ENCODE measurements at regions not wholly inside any gene's neighbourhood (a gene's known extent, or its start where the extent isn't known, plus 50 kb on each side); places are given as distances from the start of the nearest gene placed in this dataset.
"Not testable (repeated sequence)": the region's sequence is repeated elsewhere in the genome, so short reads cannot be mapped to it uniquely, and the experiment has no call there.

DNA sequence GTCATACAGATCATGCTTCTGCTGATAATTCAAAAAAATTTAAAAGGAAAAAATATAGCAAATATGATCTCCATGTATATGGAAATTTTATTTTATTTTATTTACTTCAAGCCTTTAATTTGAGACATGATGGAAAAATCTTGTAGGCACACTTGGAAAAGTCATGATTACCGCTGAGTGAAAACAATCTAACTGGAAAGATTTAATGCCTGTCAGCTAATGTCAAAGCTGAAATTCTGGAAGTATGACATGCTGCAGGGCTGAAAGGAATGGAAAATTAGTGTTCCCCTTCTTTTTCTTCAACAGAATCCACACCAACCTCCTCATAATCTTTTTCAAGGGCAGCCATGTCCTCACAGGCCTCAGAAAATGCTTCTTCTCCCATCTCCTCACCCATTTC is 58.2 kb downstream of the RPRM start:
- no peak for DNase-seq

DNA sequence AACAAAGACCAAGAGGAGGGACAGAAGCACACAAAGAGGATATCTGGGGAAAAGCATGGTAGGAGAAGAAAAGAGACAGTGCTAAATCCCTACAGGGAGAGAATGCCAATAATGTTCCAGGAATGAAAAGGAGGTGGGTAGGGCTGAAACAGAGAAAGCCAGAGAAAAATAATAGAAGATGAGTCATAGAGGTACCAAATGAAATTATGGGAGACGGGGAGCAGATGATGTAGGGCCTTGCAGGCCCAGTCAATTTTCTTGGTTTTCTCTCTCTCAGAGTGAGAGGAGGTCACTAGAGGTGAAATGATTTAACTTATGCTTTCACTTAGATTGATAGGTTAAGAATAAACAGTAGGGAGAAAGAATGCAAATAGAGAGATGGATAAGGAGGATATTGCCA is 61.5 kb downstream of the RPRM start:
- no peak for DNase-seq

GRCh38 chr2:153416071-153416470 is 62.5 kb downstream of the RPRM start:
- DNase-seq: no peak

GRCh38 chr2:153408710-153409385 is 69.7 kb downstream of the RPRM start:
- no peak for DNase-seq

DNA sequence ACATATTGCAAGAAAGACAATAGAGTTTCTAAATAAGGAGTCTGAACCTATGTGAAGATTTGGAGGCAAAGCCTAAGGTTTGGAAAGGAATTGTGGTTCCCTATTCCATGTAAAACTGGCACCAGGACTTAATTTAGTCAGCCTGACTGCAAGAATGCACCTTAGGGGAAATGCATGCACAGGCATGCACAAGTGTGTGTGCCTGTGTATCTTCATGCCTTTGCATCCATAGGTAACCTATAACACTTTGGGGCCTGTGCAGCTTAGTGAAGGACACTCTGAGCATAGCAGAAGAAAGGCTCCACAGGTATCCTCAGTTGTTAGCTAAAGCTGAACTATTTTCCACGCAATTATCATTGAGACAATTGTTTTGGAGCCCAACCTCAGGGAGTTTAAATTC is 73.4 kb downstream of the RPRM start:
- no peak for DNase-seq

- DNase-seq: no peak
Observed at GRCh38 chr2:153404792-153405191, 73.8 kb downstream of the RPRM start.

GRCh38 chr2:153403940-153404339 is 74.6 kb downstream of the RPRM start:
- DNase-seq: no peak

DNA sequence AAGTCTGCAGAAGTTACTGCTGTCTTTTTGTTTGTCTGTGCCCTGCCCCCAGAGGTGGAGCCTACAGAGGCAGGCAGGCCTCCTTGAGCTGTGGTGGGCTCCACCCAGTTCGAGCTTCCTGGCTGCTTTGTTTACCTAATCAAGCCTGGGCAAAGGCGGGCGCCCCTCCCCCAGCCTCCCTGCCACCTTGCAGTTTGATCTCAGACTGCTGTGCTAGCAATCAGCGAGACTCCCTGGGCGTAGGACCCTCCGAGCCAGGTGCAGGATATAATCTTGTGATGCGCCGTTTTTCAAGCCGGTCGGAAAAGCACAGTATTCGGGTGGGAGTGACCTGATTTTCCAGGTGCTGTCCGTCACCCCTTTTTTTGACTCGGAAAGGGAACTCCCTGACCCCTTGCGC is 75.2 kb downstream of the RPRM start:
- DNase-seq: not testable (repeated sequence)

- no peak for DNase-seq
Observed at GRCh38 chr2:153394686-153395085, 83.9 kb downstream of the RPRM start.

- DNase-seq: no peak
Observed at GRCh38 chr2:153394247-153394646, 84.3 kb downstream of the RPRM start.

DNA sequence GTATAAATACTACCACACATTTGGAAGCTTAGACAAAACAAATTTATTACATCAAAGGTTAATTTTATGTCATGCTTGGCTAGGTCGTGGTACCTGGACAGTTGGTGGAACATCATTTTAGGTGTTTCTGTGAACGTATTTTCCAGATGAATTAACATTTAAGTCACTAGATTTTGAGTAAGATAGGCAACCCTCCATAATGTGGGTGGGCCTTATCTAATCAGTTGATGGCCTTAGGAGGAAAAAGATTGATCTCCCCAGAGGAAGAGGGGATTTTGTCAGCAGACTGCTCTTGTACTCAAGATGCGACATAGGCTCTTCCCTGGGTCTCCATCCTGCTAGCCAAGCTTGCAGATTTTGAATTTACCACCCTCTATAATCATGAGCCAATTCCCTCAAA is 85.0 kb downstream of the RPRM start:
- no peak for DNase-seq

- no peak for DNase-seq
Observed at GRCh38 chr2:153391131-153391530, 87.4 kb downstream of the RPRM start.

GRCh38 chr2:153388246-153388645 is 90.3 kb downstream of the RPRM start:
- DNase-seq: no peak

DNA sequence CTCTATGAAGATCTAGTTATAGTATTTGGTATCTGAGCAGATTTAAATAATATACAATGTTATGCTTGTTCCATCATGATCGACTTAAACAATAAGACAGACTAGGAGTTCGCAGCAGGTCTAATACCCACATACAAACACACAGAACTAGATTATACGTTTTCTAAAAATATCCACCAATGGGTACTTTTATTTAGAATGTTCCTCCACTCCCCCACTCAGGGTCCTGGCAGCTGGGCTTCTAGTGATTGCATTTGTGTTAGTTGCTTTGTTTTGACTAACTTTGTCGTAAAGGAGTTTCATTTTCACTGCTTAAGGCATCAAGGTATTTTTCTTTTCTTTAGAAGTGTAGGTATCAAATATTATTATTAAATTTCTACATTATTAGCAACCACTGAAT is 91.4 kb downstream of the RPRM start:
- no peak for DNase-seq

GRCh38 chr2:153386481-153386897 is 92.1 kb downstream of the RPRM start:
- DNase-seq: no peak

- DNase-seq: no peak
Observed at GRCh38 chr2:153373510-153374279, 104.9 kb downstream of the RPRM start.

DNA sequence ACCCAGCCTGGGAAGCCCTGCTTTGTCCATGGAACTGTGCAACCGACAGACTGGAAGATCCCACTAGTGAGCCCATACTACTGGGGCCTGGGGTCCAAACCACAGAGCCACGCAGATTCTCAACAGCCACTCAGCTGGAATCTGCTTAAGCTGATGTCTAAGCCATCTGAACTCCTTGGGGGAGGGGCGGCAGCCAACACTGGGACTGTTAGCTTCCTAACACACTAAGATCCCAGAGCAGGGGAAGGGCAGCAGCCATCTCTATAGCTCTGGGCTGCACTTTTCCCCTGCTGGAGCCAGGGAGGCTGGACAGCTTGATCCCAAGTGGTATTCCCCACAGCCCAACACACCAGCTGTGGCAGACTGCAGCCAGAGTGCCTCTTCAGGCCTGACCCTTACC is 118.3 kb downstream of the RPRM start:
- no peak for DNase-seq

DNA sequence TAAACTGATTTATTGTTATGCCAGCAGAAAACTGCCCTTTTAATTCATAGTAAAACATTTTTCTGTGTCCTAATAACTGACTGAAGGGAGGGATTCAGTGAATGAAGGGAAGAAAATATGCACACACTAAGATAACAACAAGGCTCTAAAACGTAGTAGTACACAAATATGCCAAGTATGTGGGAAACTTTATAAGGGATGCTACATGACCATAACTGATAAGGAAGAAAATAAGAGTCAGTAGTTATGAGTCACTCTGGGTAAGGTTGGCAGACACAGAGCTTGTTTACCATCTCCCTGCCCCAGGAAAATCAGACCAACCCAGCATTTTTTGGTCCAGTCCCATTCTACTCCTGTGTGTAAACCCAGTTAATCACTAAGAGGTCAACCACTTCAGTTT is 124.2 kb downstream of the RPRM start:
- DNase-seq: no peak

DNA sequence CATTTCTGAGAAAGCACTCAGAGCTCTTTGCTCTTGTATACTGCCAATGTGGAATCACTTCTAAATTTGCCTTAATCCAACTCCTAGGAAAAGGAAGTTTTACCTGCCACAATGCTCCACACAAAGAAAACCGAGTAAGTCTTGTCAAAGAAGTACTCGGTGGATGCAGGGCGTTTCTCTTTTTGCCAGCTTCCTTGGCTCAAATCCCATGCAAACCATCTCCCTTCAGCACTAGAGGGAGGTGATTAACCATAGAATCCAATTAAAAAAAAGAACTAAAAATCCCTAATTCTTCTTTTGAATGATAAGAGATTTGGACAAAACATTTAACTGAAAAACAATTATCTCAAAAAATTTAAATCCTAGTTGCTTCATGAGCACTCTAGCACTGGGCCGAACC is 129.0 kb downstream of the RPRM start:
- DNase-seq: no peak

- no peak for DNase-seq
Observed at GRCh38 chr2:153347818-153348495, 130.6 kb downstream of the RPRM start.

GRCh38 chr2:153320879-153321278 is 157.7 kb downstream of the RPRM start:
- no peak for DNase-seq

DNA sequence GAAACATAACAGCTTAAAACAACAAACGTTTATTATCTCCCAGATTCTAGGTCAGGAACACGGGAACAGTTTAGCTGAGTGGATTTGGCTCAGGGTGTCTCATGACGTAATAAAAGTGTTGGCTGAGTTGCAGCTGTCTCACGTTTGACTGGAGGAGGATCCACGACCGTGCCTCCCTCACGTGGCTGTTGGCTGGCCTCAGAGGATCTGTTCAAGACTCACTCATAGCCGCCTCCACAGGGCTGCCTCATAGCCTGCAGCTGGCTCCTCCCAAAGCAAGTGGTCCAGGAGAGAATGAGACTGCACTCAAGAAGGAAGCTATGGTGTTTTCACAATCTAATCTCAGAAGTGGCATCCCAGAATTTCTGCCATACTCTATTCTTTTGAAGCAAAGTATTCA is 167.1 kb downstream of the RPRM start:
- no peak for DNase-seq

GRCh38 chr2:153308466-153308865 is 170.1 kb downstream of the RPRM start:
- no peak for DNase-seq

Measured in anterior cingulate cortex (tissue), 58 donors.